SK-N-SH (cell line): ENCODE measurements at regions not wholly inside any gene's neighbourhood (a gene's known extent, or its start where the extent isn't known, plus 50 kb on each side); places are given as distances from the start of the nearest gene placed in this dataset.
"Not testable (repeated sequence)": the region's sequence is repeated elsewhere in the genome, so short reads cannot be mapped to it uniquely, and the experiment has no call there.

Experiments
- CTCF ChIA-PET: fragments of 300-600, 350-600 bp; formaldehyde crosslinking; extraction: SDS; loops from one replicate; lab custom pipeline; 2021; lab: Yijun Ruan, JAX
- POLR2A ChIA-PET: fragments of 350-600 bp; sonication (Branson Sonifier 250); formaldehyde crosslinking; extraction: SDS; loops from one replicate; lab custom pipeline; 2020; ENCODE audit warnings: antibody characterized with exemption, inconsistent platforms; lab: Yijun Ruan, JAX
- DNase-seq: peaks from one replicate; pipeline ENCODE4 v3.0.0; 2012
- H2AFZ ChIP-seq: fragments of 200-600 bp; sonication (generic); 2 replicates; pipeline ENCODE4 v1.8.1; 2016; ENCODE audit warnings: antibody characterized with exemption, mild to moderate bottlenecking, low read depth
- H3F3A ChIP-seq: fragments of 200-600 bp; sonication (generic); replicated peaks from 2 replicates; pipeline ENCODE3; 2016; ENCODE audit warnings: antibody characterized with exemption, mild to moderate bottlenecking; ENCODE audit not compliant: insufficient read depth
- H3K27ac ChIP-seq, 2 experiments: fragments of 200-500 bp in 1 of 2; fragments of 200-600 bp in 1 of 2; sonication (Bioruptor generic) in 1 of 2; sonication (generic), shearing (Covaris generic) in 1 of 2; 2 replicates each; pipeline versions ENCODE4 v1.5.1 to v1.6.1; 2014 to 2016; ENCODE audit warnings: low read depth in 2 of 2, inconsistent platforms in 1 of 2, low read length in 1 of 2, mild to moderate bottlenecking in 1 of 2, mixed read lengths in 1 of 2
- H3K27me3 ChIP-seq: fragments of 200-600 bp; sonication (generic), shearing (Covaris generic); 2 replicates; pipeline ENCODE4 v1.6.1; 2016; ENCODE audit warnings: mixed run types; ENCODE audit not compliant: insufficient read depth
- H3K36me3 ChIP-seq, 2 experiments: fragments of 200-500 bp in 1 of 2; fragments of 200-600 bp in 1 of 2; sonication (Bioruptor generic) in 1 of 2; sonication (generic) in 1 of 2; replicated peaks in 1 of 2; 2 replicates each; pipeline versions ENCODE3 to v1.5.1; 2014 to 2016; ENCODE audit warnings: low read length in 1 of 2, mild to moderate bottlenecking in 1 of 2; ENCODE audit not compliant: insufficient read depth in 2 of 2, control insufficient read depth in 1 of 2
- H3K4me1 ChIP-seq, 2 experiments: fragments of 200-500 bp in 1 of 2; fragments of 200-600 bp in 1 of 2; sonication (Bioruptor generic) in 1 of 2; sonication (generic), shearing (Covaris generic) in 1 of 2; 2 replicates each; pipeline versions ENCODE4 v1.5.1 to v1.6.1; 2014 to 2016; ENCODE audit warnings: low read depth in 1 of 2, low read length in 1 of 2, mixed run types in 1 of 2; ENCODE audit not compliant: insufficient read depth in 2 of 2, control insufficient read depth in 1 of 2
- H3K4me2 ChIP-seq: fragments of 200-600 bp; sonication (generic), shearing (Covaris generic); 2 replicates; pipeline ENCODE4 v1.6.1; 2017; ENCODE audit warnings: mixed run types
- H3K4me3 ChIP-seq, 2 experiments: fragments of 200-500 bp in 1 of 2; fragments of 200-600 bp in 1 of 2; sonication (Bioruptor generic) in 1 of 2; sonication (generic), shearing (Covaris generic) in 1 of 2; 2 replicates each; pipeline versions ENCODE4 v1.5.1 to v1.8.1; 2014 to 2016; ENCODE audit warnings: low read depth in 2 of 2, inconsistent platforms in 1 of 2, low read length in 1 of 2, mild to moderate bottlenecking in 1 of 2, mixed read lengths in 1 of 2, moderate library complexity in 1 of 2
- H3K79me2 ChIP-seq: fragments of 200-600 bp; sonication (generic); 2 replicates; pipeline ENCODE4 v1.8.1; 2017; ENCODE audit warnings: mild to moderate bottlenecking; ENCODE audit not compliant: insufficient read depth
- H3K9ac ChIP-seq: fragments of 200-600 bp; sonication (generic); 2 replicates; pipeline ENCODE4 v1.6.1; 2017; ENCODE audit warnings: mixed run types
- H3K9me2 ChIP-seq: fragments of 200-600 bp; sonication (generic); 2 replicates; pipeline ENCODE4 v1.6.1; 2017; ENCODE audit warnings: mixed run types
- H3K9me3 ChIP-seq: fragments of 200-600 bp; sonication (generic); 2 replicates; pipeline ENCODE4 v1.6.1; 2017; ENCODE audit warnings: mixed run types, mild to moderate bottlenecking, moderate library complexity
- H4K20me1 ChIP-seq: fragments of 200-600 bp; sonication (generic); 2 replicates; pipeline ENCODE4 v1.6.1; 2017; ENCODE audit warnings: mild to moderate bottlenecking, mixed run types; ENCODE audit not compliant: insufficient read depth
- WGBS: methylation state at CpG from one replicate; pipeline ENCODE4 v1.1.6; 2017; ENCODE audit warnings: low lambda C conversion rate; 5-methylcytosine and 5-hydroxymethylcytosine counted together
- TF ChIP-seq, protein P1 (sequence below): IDR thresholded peaks from 2 replicates; pipeline ENCODE4 v1.4.0; 2012; ENCODE audit warnings: low read depth

DNA sequence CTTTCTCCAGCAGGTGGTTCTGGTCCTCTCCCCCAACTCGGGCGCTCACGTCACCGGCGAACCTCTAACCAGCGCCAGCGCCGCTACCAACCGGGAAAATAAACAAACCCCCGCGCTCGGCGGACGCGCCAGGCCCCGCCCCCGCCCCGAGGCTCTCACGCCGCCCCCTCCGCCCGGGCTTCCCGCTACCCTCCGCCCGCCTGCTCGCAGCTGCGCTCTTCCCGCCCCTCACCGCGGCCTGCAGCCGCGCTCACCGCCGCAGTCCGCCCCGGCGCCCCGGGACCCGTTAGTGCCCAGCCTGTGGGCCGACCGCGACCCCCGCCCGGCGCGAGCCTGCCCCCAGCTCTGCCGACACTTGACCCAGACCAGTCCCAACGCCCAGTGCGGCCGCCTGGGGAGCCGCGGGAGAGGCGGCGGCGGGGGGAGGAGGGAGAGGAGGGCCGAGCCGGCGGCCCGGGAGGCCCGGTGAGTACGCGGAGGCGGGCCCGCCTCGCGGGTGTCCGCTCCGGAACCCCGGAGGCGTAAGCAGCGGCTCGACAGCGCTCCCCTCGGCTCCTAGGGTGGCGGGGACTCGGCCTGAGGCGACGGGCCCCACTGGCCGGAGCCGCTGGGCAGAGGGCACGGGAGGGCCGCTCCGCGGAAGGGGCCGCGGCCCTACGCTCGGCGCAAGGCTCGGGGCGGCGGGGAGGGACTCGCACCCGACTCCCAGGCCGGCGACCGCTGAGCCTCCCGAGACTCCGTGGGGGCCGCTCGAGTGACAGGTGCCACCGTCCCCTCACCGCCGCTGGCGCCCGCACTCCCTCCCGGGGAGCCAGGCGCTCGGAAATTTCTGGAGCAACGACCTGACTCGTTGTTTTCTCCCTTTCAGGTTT, 63.6 kb upstream of the AGTPBP1 start:
- WGBS, result 0% methylated on average over 6 of the region's 111 CpGs
- H3K4me1 ChIP-seq, H3K9me3 ChIP-seq, H3F3A ChIP-seq, H4K20me1 ChIP-seq, POLR2A ChIA-PET: not testable (repeated sequence)
- CTCF ChIA-PET, result interaction anchor here (1.6 kb wide), 1 partner anchor 15 kb away, joined by 3 read pairs; no protein-coding TSS in a partner anchor
- peak overlapping the region; percentile 70 to 75 for H3K4me3 ChIP-seq
- TF ChIP-seq, protein P1, sequence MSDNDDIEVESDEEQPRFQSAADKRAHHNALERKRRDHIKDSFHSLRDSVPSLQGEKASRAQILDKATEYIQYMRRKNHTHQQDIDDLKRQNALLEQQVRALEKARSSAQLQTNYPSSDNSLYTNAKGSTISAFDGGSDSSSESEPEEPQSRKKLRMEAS, result peak; percentile 59; the same call in 1 of the 2 replicates
- TF ChIP-seq, all 33 proteins: peak for 1; not testable (repeated sequence) for 32
- H3K9me2 ChIP-seq, H3K79me2 ChIP-seq, H3K27me3 ChIP-seq: not testable (repeated sequence)
- Histone ChIP-seq H2AFZ (peak overlapping the region; percentile 59; the same call in 1 of the 2 replicates), H3K27ac (peak overlapping the region in 1 of 2 experiments; percentile 51; a peak in 2 of 4 replicates), H3K4me2 (peak overlapping the region; percentile 81), H3K9ac (peak overlapping the region; percentile 78), H3K36me3 (peaks cover 8 to 10% of the 10 kb centered on the region in 2 experiments)
- peak; percentile 89 for DNase-seq

DNA sequence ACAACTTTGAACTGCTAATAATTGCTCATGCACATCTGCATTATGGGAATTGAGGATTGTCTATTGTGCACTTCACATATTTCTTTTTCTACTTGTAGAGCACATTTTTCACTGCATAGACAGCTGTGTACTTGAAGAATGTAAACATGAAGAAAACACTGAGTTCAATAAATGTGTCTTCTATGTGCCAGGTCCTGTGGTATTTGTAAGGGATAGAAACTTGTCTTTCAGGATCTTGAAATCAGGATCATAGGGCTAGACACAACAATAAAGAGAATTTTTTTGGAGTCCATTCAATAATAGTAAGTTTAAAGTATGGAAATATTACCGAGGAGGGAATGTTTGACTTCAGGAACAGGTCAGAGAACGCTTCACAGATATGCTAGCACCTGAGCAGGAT, 66.6 kb upstream of the AGTPBP1 start:
- H3F3A ChIP-seq, H3K4me2 ChIP-seq, H3K9me3 ChIP-seq, H3K27ac ChIP-seq, H3K79me2 ChIP-seq, CTCF ChIA-PET, H3K4me1 ChIP-seq, POLR2A ChIA-PET, H2AFZ ChIP-seq, H3K27me3 ChIP-seq, H3K4me3 ChIP-seq, H3K9me2 ChIP-seq, H4K20me1 ChIP-seq, DNase-seq, H3K9ac ChIP-seq: not testable (repeated sequence)
- 80% methylated on average over 2 of the region's 2 CpGs for whole genome bisulfite sequencing
- peaks cover 8 to 15% of the 10 kb centered on the region in 2 experiments for H3K36me3 ChIP-seq

DNA sequence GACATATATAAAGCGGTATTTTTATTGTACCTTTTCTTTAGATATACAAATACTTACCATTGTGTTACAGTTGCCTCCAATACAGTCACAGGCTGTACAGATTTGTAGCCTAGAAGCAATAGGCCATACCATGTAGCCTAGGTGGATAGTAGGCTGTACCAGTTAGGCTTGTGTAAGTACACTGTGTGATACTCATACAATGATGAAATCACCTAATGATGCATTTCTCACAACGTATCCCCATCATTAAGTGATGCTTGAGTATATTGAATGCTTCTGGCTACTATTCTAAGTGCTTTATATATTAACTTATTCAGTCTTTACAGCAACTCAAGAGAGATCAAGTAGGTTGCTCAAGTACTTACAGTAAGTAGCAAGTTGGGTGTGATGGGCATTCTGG, 71.6 kb upstream of the AGTPBP1 start:
- H3K27me3 ChIP-seq, H3K79me2 ChIP-seq, H3F3A ChIP-seq, CTCF ChIA-PET, H3K9me2 ChIP-seq, H2AFZ ChIP-seq, H3K4me3 ChIP-seq, H3K9ac ChIP-seq, H3K4me2 ChIP-seq, H4K20me1 ChIP-seq, POLR2A ChIA-PET, H3K9me3 ChIP-seq, H3K27ac ChIP-seq, H3K4me1 ChIP-seq, DNase-seq: not testable (repeated sequence)
- peaks cover 2 to 13% of the 10 kb centered on the region in 2 experiments for H3K36me3 ChIP-seq
- WGBS, result 93% methylated on average over 2 of the region's 2 CpGs

DNA sequence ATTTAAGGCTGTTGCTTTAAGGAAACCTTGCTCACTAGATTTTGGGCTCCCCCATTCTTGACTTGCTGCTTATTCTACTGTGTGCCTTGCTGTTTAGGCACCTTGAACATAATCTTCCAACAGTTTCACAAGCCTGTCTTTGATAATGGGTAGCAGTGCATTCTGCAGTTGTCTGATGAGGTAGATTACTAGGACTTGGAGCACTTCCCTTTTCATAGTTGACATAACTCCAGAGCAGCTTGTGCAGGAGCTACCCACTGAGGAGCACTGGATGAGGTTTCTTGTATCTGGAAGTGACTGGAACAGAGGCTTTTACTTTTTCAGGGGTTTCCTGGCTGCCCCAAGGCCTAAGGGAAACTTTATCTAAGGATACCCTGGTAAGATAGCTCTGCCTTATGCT, 73.0 kb upstream of the AGTPBP1 start:
- POLR2A ChIA-PET, H3K4me1 ChIP-seq, H3K36me3 ChIP-seq, CTCF ChIA-PET, H4K20me1 ChIP-seq, H3K4me3 ChIP-seq, H2AFZ ChIP-seq, H3K79me2 ChIP-seq, H3K4me2 ChIP-seq, H3K27me3 ChIP-seq, DNase-seq, H3F3A ChIP-seq, H3K9me2 ChIP-seq, H3K27ac ChIP-seq, H3K9ac ChIP-seq, H3K9me3 ChIP-seq: not testable (repeated sequence)
